ENCODE measurements at regions not wholly inside any gene's neighbourhood (a gene's known extent, or its start where the extent isn't known, plus 50 kb on each side); places are given as distances from the start of the nearest gene placed in this dataset.

GRCh38 chr5:28346696-28347095 lies 1308.3 kb upstream of the CDH9 start:
- DNase-seq (ENCODE audit: low read depth) = no peak
- TF ChIP-seq CTCF (IDR thresholded peaks at IDR 0.05; ENCODE audit: control insufficient read depth, insufficient read depth, low read depth, low read length, missing control alignments) = no peak
- no peak overlapping the region for H3K4me3 ChIP-seq (ENCODE audit: control insufficient read depth, low read depth, low read length)

GRCh38 chr5:28344836-28345433 lies 1306.5 kb upstream of the CDH9 start:
- TF ChIP-seq CTCF (IDR thresholded peaks at IDR 0.05; ENCODE audit: control insufficient read depth, insufficient read depth, low read depth, low read length, missing control alignments) = no peak
- no peak for DNase-seq (ENCODE audit: low read depth)
- H3K4me3 ChIP-seq (ENCODE audit: control insufficient read depth, low read depth, low read length) = no peak overlapping the region

DNA sequence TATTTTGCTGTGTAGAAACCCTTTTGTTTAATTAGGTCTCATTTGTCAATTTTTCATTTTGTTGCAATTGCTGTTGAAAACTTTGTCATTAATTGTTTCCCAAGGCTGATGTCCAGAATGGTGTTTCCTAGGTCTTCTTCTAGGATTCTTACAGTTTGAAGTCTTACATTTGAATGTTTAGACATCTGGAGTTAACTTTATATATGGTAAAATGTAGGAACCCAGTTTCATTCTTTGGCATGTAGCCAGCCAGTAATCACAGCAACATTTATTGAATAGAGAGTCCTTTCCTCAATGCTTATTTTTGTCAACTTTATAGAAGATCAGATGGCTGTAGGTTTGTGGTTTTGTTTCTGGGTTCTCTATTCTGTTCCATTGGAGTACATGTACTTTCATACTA lies 1290.8 kb upstream of the CDH9 start:
- no peak for DNase-seq (ENCODE audit: low read depth)

DNA sequence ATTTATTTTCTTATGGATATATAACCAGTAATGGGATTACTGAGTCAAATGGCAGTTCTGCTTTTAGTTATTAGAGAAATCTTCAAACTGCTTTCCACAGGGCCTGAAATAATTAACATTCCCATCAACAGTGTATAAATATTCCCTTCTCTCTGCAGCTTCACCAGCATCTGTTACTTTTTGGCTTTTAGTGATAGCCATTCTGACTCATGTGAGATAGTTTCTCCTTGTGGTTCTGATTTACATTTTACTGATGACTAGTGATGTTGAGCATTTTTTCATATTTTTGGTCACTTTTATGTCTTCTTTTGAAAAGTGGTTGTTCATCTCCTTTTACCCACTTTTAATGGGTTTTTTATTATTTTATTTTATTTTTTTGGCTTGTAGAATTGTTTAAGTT lies 1290.3 kb upstream of the CDH9 start:
- DNase-seq (ENCODE audit: low read depth) = no peak
- H3K4me3 ChIP-seq (ENCODE audit: control insufficient read depth, low read depth, low read length) = no peak overlapping the region
- no peak for TF ChIP-seq CTCF (IDR thresholded peaks at IDR 0.05; ENCODE audit: control insufficient read depth, insufficient read depth, low read depth, low read length, missing control alignments)

More for the DNA sequence above, 1290.8 kb upstream of the CDH9 start:
- no peak overlapping the region for H3K4me3 ChIP-seq (ENCODE audit: control insufficient read depth, low read depth, low read length)
- TF ChIP-seq CTCF (IDR thresholded peaks at IDR 0.05; ENCODE audit: control insufficient read depth, insufficient read depth, low read depth, low read length, missing control alignments) = no peak

- no peak for DNase-seq (ENCODE audit: low read depth)
- TF ChIP-seq CTCF (IDR thresholded peaks at IDR 0.05; ENCODE audit: control insufficient read depth, insufficient read depth, low read depth, low read length, missing control alignments) = no peak
- no peak overlapping the region for H3K4me3 ChIP-seq (ENCODE audit: control insufficient read depth, low read depth, low read length)
These were observed 1285.8 kb upstream of the CDH9 start for GRCh38 chr5:28324174-28324573.

DNA sequence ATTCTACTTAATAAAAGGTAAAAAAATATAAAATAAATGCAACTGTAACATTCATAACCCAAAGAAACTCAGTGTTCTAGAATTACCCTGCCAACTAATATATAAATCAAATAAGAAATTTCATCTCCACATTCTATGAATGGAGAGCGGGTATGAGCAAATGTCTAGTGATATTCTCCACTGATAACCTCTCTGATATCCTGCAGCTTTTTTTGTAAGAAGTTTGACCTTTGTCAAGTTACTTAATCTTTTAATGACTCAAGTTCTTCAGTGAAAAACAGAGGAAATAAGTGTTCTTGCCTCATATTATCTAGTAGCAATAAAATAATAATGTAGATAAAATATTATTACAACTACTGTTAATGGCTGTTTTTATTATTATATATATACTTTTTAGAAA lies 1275.6 kb upstream of the CDH9 start:
- no peak for TF ChIP-seq CTCF (IDR thresholded peaks at IDR 0.05; ENCODE audit: control insufficient read depth, insufficient read depth, low read depth, low read length, missing control alignments)
- H3K4me3 ChIP-seq (ENCODE audit: control insufficient read depth, low read depth, low read length) = no peak overlapping the region
- no peak for DNase-seq (ENCODE audit: low read depth)

Data from AG09309 (cell line).